Vagina (tissue), 2 donors: ENCODE measurements at regions not wholly inside any gene's neighbourhood (a gene's known extent, or its start where the extent isn't known, plus 50 kb on each side); places are given as distances from the start of the nearest gene placed in this dataset.

Experiments used
- DNase-seq, 2 donors: peaks; one replicate each; pipeline ENCODE4 v3.0.0-alpha.2; 2017; ENCODE audit errors: extremely low spot score in 2 of 2
- H3K27ac ChIP-seq: fragments of 200-600 bp; sonication (generic); one replicate; pipeline ENCODE4 v1.5.1; 2019
- H3K27me3 ChIP-seq: fragments of 200-600 bp; sonication (generic); one replicate; pipeline ENCODE4 v1.5.1; 2019
- H3K36me3 ChIP-seq, 2 donors: fragments of 200-600 bp; sonication (generic); one replicate each; pipeline ENCODE4 v1.5.1; 2017 to 2019
- H3K4me1 ChIP-seq: fragments of 200-600 bp; sonication (generic); one replicate; pipeline ENCODE4 v1.5.1; 2019
- H3K4me3 ChIP-seq, 2 donors: fragments of 200-600 bp; sonication (generic); 1 replicate in 1 of 2; 2 replicates in 1 of 2; pipeline ENCODE4 v1.5.1; 2016 to 2019
- H3K9me3 ChIP-seq: fragments of 200-600 bp; sonication (generic); one replicate; pipeline ENCODE4 v1.5.1; 2019
- CTCF ChIP-seq, 3 experiments: fragments of 450-650 bp in 2 of 3; fragments of 200-600 bp in 1 of 3; sonication (generic) in 1 of 3; IDR thresholded peaks; one replicate each; pipeline ENCODE4 v1.5.1; 2017 to 2019; ENCODE audit warnings: antibody characterized with exemption in 3 of 3, mild to moderate bottlenecking in 2 of 3, moderate library complexity in 2 of 3
- POLR2A ChIP-seq, 2 donors: fragments of 450-650 bp; IDR thresholded peaks; one replicate each; pipeline ENCODE4 v1.6.1; 2017; ENCODE audit warnings: antibody characterized with exemption in 2 of 2, mild to moderate bottlenecking in 2 of 2, moderate library complexity in 2 of 2
- POLR2AphosphoS5 ChIP-seq, 2 donors: sonication (generic); formaldehyde crosslinking; IDR thresholded peaks; one replicate each; pipeline ENCODE4 v1.9.0; 2017; ENCODE audit warnings: antibody characterized with exemption in 2 of 2, mild to moderate bottlenecking in 2 of 2, low read depth in 1 of 2; ENCODE audit not compliant: insufficient read depth in 1 of 2
- intact Hi-C: fragments of 100-400 bp; cut with DNase I; formaldehyde crosslinking; loops from one replicate; pipeline ENCODE4 v1.15.1; 2023

GRCh38 chr21:22927469-22927868 lies 1929.3 kb downstream of the NCAM2 start:
- no peak overlapping the region for H3K27ac ChIP-seq
- H3K27me3 ChIP-seq = no peaks in the 10 kb centered on the region
- no peak for DNase-seq
- H3K4me3 ChIP-seq = no peak overlapping the region
- no peaks in the 10 kb centered on the region for H3K9me3 ChIP-seq
- no peaks in the 10 kb centered on the region for H3K36me3 ChIP-seq
- intact Hi-C loops = loop anchor here (5.0 kb wide), 1 partner anchor 760 kb away; no protein-coding TSS in a partner anchor
- no peak for TF ChIP-seq POLR2A (IDR thresholded peaks at IDR 0.05)
- no peak for TF ChIP-seq CTCF (IDR thresholded peaks at IDR 0.05)
- TF ChIP-seq POLR2AphosphoS5 (IDR thresholded peaks at IDR 0.05; ENCODE audit: insufficient read depth in 1 of 2, low read depth in 1 of 2) = no peak
- H3K4me1 ChIP-seq = no peaks in the 10 kb centered on the region

DNA sequence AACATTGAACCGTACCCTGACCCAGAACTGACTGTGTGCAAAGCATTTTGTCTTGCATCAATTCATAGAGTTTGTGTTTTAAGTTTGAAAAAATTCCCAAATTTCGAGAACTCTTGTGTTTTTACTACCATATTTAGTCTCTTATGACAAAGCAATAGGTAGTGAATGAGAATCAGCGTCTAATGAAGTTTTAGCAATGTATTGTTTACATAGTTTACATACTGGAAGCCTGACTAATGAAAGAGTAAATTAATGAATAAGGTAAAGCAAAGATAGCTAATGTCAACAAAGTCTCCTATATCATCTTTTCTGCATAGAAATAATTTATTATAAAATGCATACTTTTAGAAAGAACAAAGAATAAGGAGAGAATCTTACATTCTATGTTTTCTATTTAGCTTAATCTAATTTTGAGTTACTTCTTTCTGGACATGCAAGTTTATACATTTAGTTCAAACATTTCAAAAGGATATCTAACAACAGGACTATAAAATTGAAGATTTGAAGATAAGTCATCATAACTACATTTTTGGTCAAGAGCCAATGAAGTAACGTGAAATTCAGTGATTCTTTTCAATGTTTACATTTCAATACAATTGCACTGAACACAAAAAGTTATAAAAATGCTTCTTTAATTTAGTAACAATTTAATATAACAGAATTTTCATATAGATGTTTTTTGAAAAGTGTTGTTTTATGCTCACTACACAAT lies 1943.7 kb downstream of the NCAM2 start:
- H3K4me3 ChIP-seq = no peak overlapping the region
- DNase-seq = no peak
- H3K27me3 ChIP-seq = no peaks in the 10 kb centered on the region
- TF ChIP-seq POLR2AphosphoS5 (IDR thresholded peaks at IDR 0.05; ENCODE audit: insufficient read depth in 1 of 2, low read depth in 1 of 2) (no peak), CTCF (IDR thresholded peaks at IDR 0.05) (no peak), POLR2A (IDR thresholded peaks at IDR 0.05) (no peak)
- H3K4me1 ChIP-seq = no peaks in the 10 kb centered on the region
- no peak overlapping the region for H3K27ac ChIP-seq
- H3K9me3 ChIP-seq = no peaks in the 10 kb centered on the region
- intact Hi-C loops = no loop called here
- H3K36me3 ChIP-seq = no peaks in the 10 kb centered on the region

DNA sequence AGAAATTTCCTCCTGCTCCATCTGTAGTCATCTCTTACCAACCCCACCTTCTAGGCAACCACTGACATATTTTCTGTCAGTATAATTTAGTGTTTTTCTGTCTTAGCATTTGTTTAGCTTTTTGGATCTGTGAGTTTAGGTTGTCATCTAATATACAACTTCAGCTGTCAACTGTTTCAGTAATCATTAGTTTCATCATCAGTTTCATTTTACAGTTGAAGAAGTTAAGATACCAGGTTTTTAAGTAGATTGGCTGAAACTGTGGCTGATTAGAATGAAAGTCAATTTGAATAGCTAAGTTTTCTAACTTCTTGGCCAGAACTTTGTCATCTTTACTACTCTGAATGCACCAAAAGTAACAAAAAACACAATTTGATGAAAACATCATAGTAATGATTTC lies 1957.3 kb downstream of the NCAM2 start:
- Histone ChIP-seq H3K9me3 (no peaks in the 10 kb centered on the region), H3K27me3 (no peaks in the 10 kb centered on the region), H3K4me3 (no peak overlapping the region), H3K36me3 (no peaks in the 10 kb centered on the region), H3K27ac (no peak overlapping the region), H3K4me1 (no peaks in the 10 kb centered on the region)
- intact Hi-C loops = no loop called here
- no peak for DNase-seq
- TF ChIP-seq POLR2A (IDR thresholded peaks at IDR 0.05) = no peak
- TF ChIP-seq POLR2AphosphoS5 (IDR thresholded peaks at IDR 0.05; ENCODE audit: insufficient read depth in 1 of 2, low read depth in 1 of 2) = no peak
- no peak for TF ChIP-seq CTCF (IDR thresholded peaks at IDR 0.05)

DNA sequence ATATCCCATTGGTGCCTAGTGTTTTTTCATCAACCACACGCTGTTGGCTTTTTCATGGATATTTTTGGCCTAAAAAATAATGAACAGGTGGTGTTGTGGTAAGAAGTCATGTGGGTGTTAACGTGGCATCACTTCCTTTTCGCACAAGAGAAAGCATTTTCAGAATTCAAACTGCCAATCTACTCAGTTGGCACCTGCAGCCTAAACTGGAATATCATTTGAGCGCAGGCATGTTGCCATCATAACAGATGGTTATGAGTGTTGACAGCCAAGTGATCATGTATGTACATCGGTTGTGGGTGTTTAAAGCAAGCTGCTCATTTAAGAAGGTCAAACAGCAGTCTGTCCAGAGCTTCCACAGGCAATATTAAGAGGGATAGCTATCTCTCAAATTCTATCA lies 1963.0 kb downstream of the NCAM2 start:
- H3K4me1 ChIP-seq = no peaks in the 10 kb centered on the region
- TF ChIP-seq POLR2AphosphoS5 (IDR thresholded peaks at IDR 0.05; ENCODE audit: insufficient read depth in 1 of 2, low read depth in 1 of 2) (no peak), POLR2A (IDR thresholded peaks at IDR 0.05) (no peak), CTCF (IDR thresholded peaks at IDR 0.05) (no peak)
- no peak for DNase-seq
- no peak overlapping the region for H3K4me3 ChIP-seq
- intact Hi-C loops = no loop called here
- H3K27me3 ChIP-seq = no peaks in the 10 kb centered on the region
- H3K27ac ChIP-seq = no peak overlapping the region
- H3K36me3 ChIP-seq = no peaks in the 10 kb centered on the region
- H3K9me3 ChIP-seq = no peaks in the 10 kb centered on the region

- H3K27ac ChIP-seq = no peak overlapping the region
- no peaks in the 10 kb centered on the region for H3K9me3 ChIP-seq
- DNase-seq = no peak
- no peaks in the 10 kb centered on the region for H3K4me1 ChIP-seq
- no peak for TF ChIP-seq POLR2AphosphoS5 (IDR thresholded peaks at IDR 0.05; ENCODE audit: insufficient read depth in 1 of 2, low read depth in 1 of 2)
- TF ChIP-seq CTCF (IDR thresholded peaks at IDR 0.05) = no peak
- no peaks in the 10 kb centered on the region for H3K36me3 ChIP-seq
- H3K27me3 ChIP-seq = no peaks in the 10 kb centered on the region
- H3K4me3 ChIP-seq = no peak overlapping the region
- intact Hi-C loops = no loop called here
Measured at GRCh38 chr21:22965455-22966135, 1967.4 kb downstream of the NCAM2 start.
